GM21529 (cell line): ENCODE measurements at regions not wholly inside any gene's neighbourhood (a gene's known extent, or its start where the extent isn't known, plus 50 kb on each side); places are given as distances from the start of the nearest gene placed in this dataset.

ENCODE experiments used
- ATAC-seq: cut with Tn5 transposase; IDR thresholded peaks from one replicate; pipeline ENCODE4 v1.9.1; 2021; ENCODE audit not compliant: unreplicated experiment

DNA sequence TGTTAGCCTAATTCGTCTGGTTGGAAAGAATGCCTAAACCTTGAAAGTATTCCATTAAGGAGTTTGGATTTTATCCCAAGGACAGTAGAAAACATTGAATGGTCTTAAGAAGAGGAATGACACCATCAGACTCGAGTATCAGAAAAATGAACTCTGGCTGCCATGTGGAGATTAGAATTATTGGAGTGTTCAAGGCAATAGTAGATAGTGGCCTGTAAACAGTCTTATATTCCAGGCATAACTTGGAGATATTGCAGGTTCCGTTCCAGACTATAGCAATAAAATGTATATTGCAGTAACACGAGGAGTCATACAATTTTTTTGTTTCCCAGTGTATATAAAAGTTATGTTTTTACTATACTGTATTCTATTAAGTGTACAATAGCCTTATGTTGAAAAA, 130.9 kb downstream of the GDAP2 start:
- ATAC-seq, result no peak

- no peak for ATAC-seq
Observed at GRCh38 chr1:117802531-117803257, 126.7 kb downstream of the GDAP2 start.

GRCh38 chr1:117803318-117803717, 126.1 kb downstream of the GDAP2 start:
- no peak for ATAC-seq

- ATAC-seq, result no peak
Observed at GRCh38 chr1:117809764-117810163, 119.7 kb downstream of the GDAP2 start.

GRCh38 chr1:117810553-117810952, 118.9 kb downstream of the GDAP2 start:
- no peak for ATAC-seq

- no peak for ATAC-seq
Observed at GRCh38 chr1:117812869-117813511, 116.4 kb downstream of the GDAP2 start.
